ENCODE measurements at regions not wholly inside any gene's neighbourhood (a gene's known extent, or its start where the extent isn't known, plus 50 kb on each side); places are given as distances from the start of the nearest gene placed in this dataset.
A peak's percentile ranks its signal among the peaks of the same experiment; 100 is the strongest.

DNA sequence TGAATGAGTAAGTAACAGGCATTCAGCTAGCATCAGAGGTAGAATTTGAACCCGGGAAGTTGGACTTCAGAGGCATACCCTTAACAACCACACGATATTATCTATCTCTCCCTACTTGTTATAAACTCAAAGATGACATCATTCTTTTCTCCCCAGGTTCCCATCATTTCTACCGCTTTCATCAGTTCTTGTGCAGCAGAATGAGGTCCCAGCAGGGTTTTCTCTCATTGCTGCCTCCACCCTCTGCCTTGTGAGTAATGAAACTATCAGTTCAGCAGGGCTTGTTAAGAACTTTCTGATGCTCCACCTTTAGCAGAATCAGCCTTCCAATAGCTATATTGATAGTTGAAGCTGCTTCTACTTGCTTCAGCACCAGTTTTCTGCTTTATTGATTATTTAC, 487.5 kb upstream of the KCNMB2 start:
- DNase-seq, result no peak

DNA sequence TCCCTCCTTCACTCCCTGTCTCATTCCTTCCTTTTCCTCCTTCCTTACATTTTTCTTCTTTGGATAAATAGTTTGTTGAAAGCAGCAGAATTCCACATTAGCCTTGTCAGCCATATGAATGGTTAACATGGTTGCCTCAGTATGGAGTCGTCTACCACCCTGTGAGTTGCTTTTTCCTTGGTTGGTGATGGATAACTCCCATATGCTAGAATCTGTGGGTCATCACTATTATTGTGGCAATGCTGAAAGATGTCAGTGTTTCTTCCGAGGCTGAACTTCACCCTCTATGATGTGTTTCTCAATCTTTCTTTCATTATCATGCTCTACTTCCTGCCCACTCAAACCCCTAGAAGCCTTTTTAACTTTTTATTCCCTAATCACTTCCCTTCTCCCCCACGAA, 481.8 kb upstream of the KCNMB2 start:
- DNase-seq, result no peak

- DNase-seq, result no peak
Measured at GRCh38 chr3:178055939-178056338, 480.3 kb upstream of the KCNMB2 start.

DNA sequence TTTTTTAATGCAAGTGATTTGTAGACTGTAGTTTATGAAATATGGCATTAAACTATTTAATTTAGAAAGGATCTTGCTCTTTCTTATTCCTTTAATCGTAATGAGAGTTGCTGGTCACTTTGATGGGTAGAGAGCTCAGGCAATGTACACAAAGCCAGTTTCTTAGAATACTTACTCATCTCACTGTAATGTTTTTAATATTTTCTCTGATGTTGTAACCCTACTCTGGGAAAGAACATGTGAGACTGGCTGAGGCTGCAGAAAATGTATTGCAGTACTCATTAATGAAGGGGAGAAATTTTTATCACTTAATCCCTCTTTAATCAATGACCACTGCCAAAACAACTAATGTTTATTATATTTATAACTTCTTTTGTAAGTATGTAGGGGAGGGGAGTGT, 479.4 kb upstream of the KCNMB2 start:
- no peak for DNase-seq

DNA sequence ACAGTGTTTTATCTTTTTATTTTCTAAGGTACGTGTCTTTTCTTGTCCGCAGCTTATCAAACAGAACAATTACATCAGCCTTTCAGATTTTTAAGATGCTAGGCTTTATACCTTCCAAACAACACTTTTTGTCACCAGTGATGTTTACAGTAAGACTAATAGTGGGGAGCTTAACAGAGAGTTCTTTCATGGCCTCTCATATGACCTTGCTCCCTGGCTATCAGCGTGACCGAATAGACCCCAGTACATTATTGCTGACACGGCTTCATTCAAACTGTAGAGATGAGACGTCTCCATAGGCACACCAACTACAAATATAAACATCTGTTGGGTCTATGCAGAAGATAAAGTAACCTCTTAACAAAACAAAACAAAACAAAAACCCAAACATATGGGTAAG, 477.6 kb upstream of the KCNMB2 start:
- no peak for DNase-seq

DNA sequence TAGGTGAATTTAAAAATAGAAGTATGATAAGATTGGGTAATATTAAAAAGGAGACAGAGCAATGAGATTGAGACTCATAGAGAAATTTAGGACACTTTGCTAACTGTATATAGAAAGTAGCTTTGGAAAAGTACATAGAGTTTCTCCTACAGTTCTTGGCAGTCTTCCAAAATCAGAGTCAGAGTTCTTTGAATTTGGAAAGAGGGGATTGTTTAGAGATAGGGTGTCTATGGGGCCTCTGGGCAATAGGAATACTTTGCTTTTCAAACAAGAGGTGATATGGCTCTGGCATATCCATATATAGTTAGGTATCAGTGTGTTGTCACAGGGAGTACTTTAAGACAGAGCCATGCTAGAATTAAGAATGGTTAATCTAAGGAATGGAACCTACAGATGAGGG, 477.1 kb upstream of the KCNMB2 start:
- DNase-seq, result peak; percentile 52

DNA sequence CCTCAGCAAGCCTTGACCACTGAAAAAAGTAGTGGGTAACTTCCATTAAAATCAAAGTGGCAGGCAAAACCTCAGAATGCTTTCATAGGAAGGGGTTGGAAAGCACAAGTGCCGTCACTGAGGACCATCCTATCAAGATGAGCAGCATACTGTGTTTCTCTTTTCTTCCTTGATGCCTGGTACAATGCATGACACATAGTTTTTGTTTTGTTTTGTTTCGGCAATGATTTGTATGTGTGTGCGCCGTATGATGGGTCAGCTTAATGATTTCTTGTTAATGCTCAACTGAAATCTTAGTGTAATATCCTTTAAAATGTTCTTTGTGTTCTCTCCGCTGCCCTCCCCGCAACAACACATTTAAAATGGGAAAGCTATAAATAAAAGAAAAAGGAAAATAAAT, 476.4 kb upstream of the KCNMB2 start:
- DNase-seq, result no peak

- no peak for DNase-seq
Measured at GRCh38 chr3:178060407-178060806, 475.8 kb upstream of the KCNMB2 start.

- no peak for DNase-seq
Measured at GRCh38 chr3:178062126-178062525, 474.1 kb upstream of the KCNMB2 start.

GRCh38 chr3:178063461-178063860, 472.8 kb upstream of the KCNMB2 start:
- DNase-seq, result no peak

DNA sequence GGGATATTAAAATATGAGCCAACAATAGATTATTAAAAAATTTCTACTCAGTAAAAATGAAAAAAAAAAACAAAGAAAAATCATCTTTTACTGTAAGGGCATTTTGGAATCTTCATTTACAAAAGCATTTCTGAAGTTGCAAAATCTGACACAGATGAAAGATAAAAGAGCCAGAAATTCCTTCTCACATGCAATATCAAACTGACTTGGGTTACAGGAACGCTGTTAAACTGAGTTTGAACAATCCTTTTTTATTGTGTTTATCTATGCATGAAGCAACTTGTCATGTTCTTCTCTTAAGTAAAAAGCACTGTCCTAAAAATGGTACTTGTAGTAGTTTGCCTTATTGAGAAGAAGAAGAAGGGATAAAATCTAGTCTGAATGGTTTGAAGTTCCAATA, 468.5 kb upstream of the KCNMB2 start:
- DNase-seq, result no peak

DNA sequence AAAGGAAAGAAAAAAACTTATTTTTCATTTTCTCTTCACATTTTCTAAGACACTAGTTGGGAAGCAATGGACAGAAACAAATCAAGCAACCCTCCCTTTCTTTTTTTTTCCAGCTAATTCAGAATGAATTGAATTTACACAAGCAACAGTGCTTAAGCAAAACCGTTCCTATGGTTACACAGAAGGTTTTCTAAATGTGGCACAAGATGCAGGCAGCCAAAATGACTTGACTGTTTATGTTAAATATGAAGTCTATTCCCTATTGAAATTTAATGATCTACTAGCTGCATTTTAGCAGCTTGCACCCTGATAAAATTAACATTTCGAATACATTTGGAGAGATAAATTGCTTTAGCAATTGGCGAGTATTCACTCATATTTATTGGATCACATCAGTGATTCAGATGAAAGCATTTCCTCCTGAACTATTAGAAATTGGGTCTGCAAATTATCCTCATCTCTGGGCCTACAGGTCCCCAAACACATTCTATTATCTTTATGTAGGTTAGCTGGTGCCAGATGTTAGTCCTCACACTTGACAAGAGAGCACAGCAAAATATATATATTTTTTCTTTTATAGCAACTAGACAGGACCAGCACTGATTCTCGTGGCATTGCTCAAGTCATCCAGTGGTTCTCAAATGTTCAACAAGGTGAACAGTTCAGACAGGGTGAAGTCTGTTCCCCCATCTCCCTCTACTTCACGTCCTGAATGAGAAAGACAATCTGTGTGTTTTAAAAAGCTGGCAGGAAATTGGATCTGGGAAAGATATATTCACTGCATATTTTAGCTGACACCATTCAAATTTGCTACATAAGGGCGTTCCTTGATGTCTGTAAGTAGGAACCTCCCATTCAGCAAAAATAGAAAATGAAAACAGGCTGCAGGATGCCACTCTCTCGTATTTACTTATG, 463.6 kb upstream of the KCNMB2 start:
- DNase-seq, result no peak

- no peak for DNase-seq
Measured at GRCh38 chr3:178073366-178073765, 462.9 kb upstream of the KCNMB2 start.

DNA sequence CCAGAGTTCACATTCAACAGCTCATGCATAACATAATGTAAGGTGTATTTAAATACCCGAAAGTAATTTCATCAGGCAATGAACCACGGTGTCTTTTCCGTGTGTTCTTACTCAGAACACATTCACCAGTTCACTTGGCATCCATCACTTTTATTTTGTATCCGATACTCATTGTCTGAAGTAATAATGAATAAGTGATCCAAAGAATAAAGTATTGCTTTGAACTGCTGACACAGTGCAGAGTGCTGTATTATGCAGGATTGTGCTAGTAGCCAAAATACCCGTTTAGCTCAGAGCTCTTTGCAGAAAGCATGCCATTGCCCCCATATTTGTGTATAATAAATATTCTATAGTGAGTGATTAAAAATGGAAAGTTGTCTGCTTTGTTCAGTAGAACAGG, 460.9 kb upstream of the KCNMB2 start:
- no peak for DNase-seq

GRCh38 chr3:178078953-178079352, 457.3 kb upstream of the KCNMB2 start:
- no peak for DNase-seq

DNA sequence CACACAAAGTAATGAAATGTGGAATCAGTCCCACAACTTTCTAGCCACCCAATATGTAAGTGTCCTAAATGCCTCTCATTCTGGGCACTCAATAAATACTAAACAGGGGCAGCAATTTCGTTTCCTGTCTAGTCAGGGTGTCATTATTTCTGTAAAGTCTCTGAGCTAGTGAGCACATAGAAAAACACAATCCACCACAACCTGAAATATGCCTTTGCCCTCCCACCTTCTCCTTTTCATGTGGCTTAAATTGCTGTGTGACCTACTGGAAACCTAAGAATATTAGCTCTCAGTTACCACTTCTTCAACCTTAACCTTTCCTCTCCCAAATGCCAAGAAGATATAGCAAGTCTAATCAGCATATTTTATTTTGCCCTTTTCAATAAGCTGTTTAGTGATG, 456.3 kb upstream of the KCNMB2 start:
- no peak for DNase-seq

DNA sequence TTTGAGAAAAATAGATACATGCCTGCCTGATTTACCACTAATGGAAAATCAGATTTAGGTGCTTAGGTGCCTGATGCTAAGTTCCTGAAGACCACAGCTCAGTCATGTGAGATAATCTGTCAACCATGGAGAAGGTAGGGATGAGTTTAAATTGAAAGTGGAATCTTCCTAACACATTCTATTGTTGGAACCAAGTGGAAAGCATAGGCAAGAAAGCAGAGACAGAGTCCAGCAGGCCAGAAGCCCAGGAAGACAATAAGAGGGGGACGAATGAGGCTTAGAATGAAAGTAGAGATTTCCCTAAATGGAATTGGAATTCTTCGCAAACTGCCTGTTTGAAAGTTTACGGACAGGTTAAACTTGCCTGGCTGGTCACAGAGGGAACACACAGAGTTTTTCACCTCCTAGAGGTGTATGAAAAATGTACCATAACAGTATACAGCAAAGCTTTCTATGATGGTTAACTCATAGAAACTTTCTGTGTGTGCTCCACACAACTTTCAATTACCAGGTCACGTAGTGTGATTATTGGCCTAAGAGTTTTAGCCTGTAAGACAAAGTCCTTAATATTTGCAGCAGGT, 453.8 kb upstream of the KCNMB2 start:
- no peak for DNase-seq

GRCh38 chr3:178083906-178084866, 452.1 kb upstream of the KCNMB2 start:
- DNase-seq, result peak; percentile 57

- peak; percentile 98 for DNase-seq
Measured at GRCh38 chr3:178084938-178085816, 451.1 kb upstream of the KCNMB2 start.

GRCh38 chr3:178085817-178086123, 450.5 kb upstream of the KCNMB2 start:
- no peak for DNase-seq

DNA sequence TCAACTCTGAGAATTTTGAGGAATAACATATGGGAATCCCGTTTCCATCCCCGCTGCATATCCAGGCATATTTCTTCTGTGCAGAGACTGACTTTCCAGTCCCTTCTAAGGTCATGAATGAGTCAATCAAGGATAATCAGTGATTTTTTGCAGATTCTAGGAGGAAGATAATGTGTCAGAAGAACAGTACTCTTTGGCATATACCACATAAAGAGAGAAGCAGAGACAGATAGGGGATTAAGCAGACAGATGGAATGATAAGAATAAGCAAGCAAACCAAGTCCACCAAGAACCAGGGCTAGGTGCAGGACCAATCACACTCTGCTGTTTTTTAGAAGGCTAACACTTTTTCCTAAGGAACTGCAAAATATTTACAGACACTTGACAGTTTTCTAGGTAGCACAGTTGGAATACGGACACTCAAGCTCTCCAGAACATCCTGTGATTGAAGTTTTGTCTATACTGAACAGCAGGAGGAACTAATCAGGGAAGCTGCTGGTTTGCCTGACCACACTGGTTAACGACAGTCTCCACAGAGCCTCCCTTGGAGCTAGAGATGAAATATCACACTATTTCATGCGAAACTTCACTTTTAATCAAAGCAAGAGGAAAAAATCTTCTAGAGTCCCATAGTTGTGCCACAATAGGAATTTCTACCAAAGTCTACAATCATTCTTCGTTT, 450.0 kb upstream of the KCNMB2 start:
- no peak for DNase-seq

- no peak for DNase-seq
Measured at GRCh38 chr3:178087376-178087775, 448.9 kb upstream of the KCNMB2 start.
